Mesothelial cell of epicardium (in vitro differentiated cells): ENCODE measurements at regions not wholly inside any gene's neighbourhood (a gene's known extent, or its start where the extent isn't known, plus 50 kb on each side); places are given as distances from the start of the nearest gene placed in this dataset.

Experiments used
- DNase-seq, 2 experiments: peaks; one replicate each; pipeline ENCODE4 v3.0.0; 2021; ENCODE audit warnings: low spot score in 2 of 2; ENCODE audit not compliant: unreplicated experiment in 2 of 2
- H3K27ac Mint-ChIP-seq: 2 replicates; pipeline ENCODE4 v1.8.0; 2021; ENCODE audit warnings: mixed read lengths
- H3K27me3 Mint-ChIP-seq: 2 replicates; pipeline ENCODE4 v1.8.0; 2021; ENCODE audit warnings: low read depth, mixed read lengths
- H3K36me3 Mint-ChIP-seq: 2 replicates; pipeline ENCODE4 v1.8.0; 2021; ENCODE audit warnings: mixed read lengths
- H3K4me1 Mint-ChIP-seq: 2 replicates; pipeline ENCODE4 v1.8.0; 2021; ENCODE audit warnings: mixed read lengths
- H3K4me3 Mint-ChIP-seq: 2 replicates; pipeline ENCODE4 v1.8.0; 2021; ENCODE audit warnings: mild to moderate bottlenecking, moderate library complexity, mixed read lengths
- H3K9me3 Mint-ChIP-seq: 2 replicates; pipeline ENCODE4 v1.8.0; 2021; ENCODE audit warnings: mixed read lengths
- TF ChIP-seq, protein P1 (sequence below): fragments of 200-600 bp; sonication (generic); IDR thresholded peaks from one replicate; pipeline ENCODE4 v1.5.0; 2021; ENCODE audit warnings: antibody characterized with exemption; ENCODE audit not compliant: unreplicated experiment

DNA sequence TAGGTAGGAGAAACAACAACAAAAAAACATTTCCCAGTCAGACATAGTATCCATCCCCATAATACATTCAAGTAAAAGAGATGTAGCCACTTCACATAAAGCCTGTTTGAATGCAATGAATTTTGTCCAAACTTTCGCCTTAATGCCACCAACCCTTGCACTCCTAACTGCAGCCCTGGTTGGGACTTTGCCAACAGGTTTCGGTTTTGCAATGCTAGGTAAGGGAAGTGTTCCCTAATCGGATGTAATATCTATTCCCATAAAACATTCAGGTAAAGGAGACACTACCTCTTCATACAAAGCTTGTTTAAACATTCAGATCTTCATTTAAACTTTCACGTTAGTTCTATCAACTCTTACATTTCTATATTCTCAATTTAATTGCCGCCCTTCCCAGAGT, 336.1 kb downstream of the DRD1 start:
- TF ChIP-seq, protein P1, sequence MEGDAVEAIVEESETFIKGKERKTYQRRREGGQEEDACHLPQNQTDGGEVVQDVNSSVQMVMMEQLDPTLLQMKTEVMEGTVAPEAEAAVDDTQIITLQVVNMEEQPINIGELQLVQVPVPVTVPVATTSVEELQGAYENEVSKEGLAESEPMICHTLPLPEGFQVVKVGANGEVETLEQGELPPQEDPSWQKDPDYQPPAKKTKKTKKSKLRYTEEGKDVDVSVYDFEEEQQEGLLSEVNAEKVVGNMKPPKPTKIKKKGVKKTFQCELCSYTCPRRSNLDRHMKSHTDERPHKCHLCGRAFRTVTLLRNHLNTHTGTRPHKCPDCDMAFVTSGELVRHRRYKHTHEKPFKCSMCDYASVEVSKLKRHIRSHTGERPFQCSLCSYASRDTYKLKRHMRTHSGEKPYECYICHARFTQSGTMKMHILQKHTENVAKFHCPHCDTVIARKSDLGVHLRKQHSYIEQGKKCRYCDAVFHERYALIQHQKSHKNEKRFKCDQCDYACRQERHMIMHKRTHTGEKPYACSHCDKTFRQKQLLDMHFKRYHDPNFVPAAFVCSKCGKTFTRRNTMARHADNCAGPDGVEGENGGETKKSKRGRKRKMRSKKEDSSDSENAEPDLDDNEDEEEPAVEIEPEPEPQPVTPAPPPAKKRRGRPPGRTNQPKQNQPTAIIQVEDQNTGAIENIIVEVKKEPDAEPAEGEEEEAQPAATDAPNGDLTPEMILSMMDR = no peak
- H3K27ac Mint-ChIP-seq = no peak overlapping the region
- H3K27me3 Mint-ChIP-seq = peaks cover 32% of the 10 kb centered on the region
- DNase-seq = no peak
- H3K36me3 Mint-ChIP-seq = no peaks in the 10 kb centered on the region
- H3K4me1 Mint-ChIP-seq = peaks cover 3% of the 10 kb centered on the region
- H3K9me3 Mint-ChIP-seq = peaks cover 9% of the 10 kb centered on the region
- no peak overlapping the region for H3K4me3 Mint-ChIP-seq

DNA sequence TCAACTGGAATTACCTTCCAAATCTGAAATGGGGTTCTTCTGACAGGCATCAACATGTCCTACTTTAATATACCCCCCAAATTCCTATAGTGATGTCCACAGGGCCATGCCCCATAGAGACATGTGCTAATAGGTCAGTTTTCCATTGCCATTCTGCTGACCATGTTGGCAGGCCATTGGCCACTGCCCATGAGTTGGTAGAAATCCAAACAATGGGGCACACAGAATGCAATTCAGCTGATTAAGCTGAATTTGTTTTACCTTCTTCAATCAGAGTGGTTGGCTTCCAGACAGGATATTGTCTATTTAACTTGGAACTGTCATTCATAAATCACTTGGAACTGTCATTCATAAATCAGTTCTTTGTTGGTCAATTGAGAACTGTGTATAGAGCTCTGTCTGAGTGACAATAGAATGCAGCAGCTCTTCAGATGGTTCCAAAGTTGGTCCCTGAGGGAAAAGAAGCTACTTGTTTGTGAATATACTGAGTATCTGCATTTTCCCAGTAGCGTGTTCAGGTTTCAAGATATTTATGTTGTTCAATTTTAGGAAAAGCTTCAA, 336.9 kb downstream of the DRD1 start:
- no peak for DNase-seq

DNA sequence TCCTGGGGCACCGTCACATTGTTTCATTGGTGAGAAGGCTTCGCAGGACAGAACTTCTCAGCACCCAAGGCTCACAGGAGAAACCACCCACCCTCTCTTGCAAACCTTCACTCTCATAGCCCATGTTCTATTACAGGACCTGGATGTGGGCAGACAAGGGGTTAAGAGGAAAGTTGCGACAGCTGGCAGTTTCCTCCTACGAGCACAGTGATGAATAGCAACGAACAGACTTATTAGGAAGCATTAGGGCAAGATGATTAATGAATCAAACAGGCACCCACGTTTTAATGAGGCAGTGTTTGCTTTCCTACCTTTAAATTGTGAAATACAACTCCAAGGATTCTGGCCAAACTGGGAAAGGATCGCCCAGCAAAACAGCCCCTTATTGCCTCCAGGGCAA, 339.3 kb downstream of the DRD1 start:
- Mint-ChIP-seq H3K4me3 (no peak overlapping the region), H3K36me3 (no peaks in the 10 kb centered on the region)
- TF ChIP-seq, protein P1 = no peak

More for the DNA sequence above, 336.9 kb downstream of the DRD1 start:
- Mint-ChIP-seq H3K4me3 (no peak overlapping the region), H3K36me3 (no peaks in the 10 kb centered on the region), H3K4me1 (peaks cover 3% of the 10 kb centered on the region), H3K27me3 (peaks cover 34% of the 10 kb centered on the region), H3K27ac (no peak overlapping the region), H3K9me3 (peaks cover 9% of the 10 kb centered on the region)
- TF ChIP-seq, protein P1 = no peak

DNA sequence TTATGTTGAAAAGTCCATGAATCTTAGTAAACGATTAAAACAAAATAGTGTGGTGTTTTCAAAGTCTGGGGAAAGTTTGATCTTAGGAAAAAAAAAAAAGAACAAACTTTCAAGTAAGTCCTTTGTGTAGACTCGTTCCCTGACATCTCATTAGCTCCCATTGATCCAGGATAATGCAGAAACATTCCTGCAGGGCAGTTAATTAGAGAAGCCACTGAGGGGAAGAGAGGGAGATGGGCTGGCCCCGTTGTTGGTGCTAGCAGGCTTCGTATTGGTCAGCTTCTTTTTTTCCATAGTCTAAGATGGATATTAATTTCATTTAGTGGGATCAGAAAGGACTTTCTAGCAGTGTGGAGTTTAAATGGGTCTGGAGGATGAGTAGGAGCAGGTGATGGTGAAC, 340.2 kb downstream of the DRD1 start:
- DNase-seq = no peak
- no peaks in the 10 kb centered on the region for H3K9me3 Mint-ChIP-seq
- peaks cover 3% of the 10 kb centered on the region for H3K4me1 Mint-ChIP-seq
- H3K27ac Mint-ChIP-seq = no peak overlapping the region
- H3K27me3 Mint-ChIP-seq = peaks cover 37% of the 10 kb centered on the region
- TF ChIP-seq, protein P1 = no peak
- H3K36me3 Mint-ChIP-seq = no peaks in the 10 kb centered on the region
- H3K4me3 Mint-ChIP-seq = no peak overlapping the region

More for the DNA sequence above, 339.3 kb downstream of the DRD1 start:
- H3K4me1 Mint-ChIP-seq = peaks cover 3% of the 10 kb centered on the region
- no peak overlapping the region for H3K27ac Mint-ChIP-seq
- H3K27me3 Mint-ChIP-seq = peaks cover 37% of the 10 kb centered on the region
- no peak for DNase-seq
- peaks cover 8% of the 10 kb centered on the region for H3K9me3 Mint-ChIP-seq

DNA sequence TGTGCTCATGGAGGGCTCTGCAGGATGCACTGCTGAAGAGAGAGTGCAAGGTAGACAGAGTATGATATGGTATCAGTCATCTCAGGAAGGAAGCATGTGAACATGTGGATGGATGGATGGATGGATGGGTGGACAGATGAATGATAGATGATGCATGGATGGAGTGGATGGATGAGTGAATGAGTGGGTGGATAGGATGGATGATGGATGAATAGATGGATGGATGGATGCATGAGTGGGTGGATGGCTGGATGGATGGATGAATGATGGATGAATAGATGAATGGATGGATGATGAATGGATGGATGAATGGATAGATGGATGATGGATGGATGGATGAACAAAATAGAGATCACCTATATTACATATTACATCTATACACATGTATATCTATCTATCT, 341.3 kb downstream of the DRD1 start:
- no peak overlapping the region for H3K27ac Mint-ChIP-seq
- no peak for DNase-seq
- H3K9me3 Mint-ChIP-seq = no peaks in the 10 kb centered on the region
- TF ChIP-seq, protein P1 = no peak
- H3K27me3 Mint-ChIP-seq = peaks cover 32% of the 10 kb centered on the region
- H3K36me3 Mint-ChIP-seq = no peaks in the 10 kb centered on the region
- H3K4me3 Mint-ChIP-seq = no peak overlapping the region
- H3K4me1 Mint-ChIP-seq = peaks cover 11% of the 10 kb centered on the region

DNA sequence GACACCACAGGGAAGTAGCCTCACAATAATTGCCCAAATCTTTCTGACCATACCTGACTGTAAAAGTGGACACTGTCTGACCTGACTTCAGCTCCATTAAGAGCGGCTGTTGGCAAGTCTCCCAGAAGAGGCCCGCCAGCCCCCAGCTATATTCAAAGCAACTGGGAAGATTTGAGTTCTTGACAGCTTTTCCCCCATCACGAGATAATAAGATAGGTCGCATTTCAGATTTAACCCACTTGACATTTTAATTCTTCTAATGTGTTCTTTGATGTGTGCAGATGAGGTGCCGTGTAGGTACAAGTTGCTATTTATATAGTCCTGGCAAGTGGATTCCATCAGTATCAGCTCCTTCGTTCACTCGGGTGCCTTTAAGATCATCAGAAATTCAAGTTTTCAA, 345.7 kb downstream of the DRD1 start:
- no peak for DNase-seq
- Mint-ChIP-seq H3K9me3 (peaks cover 10% of the 10 kb centered on the region), H3K27me3 (peaks cover 10% of the 10 kb centered on the region), H3K27ac (no peak overlapping the region), H3K4me1 (peaks cover 18% of the 10 kb centered on the region), H3K36me3 (no peaks in the 10 kb centered on the region), H3K4me3 (no peak overlapping the region)
- TF ChIP-seq, protein P1 = no peak
